ENCODE measurements at regions not wholly inside any gene's neighbourhood (a gene's known extent, or its start where the extent isn't known, plus 50 kb on each side); places are given as distances from the start of the nearest gene placed in this dataset.

DNA sequence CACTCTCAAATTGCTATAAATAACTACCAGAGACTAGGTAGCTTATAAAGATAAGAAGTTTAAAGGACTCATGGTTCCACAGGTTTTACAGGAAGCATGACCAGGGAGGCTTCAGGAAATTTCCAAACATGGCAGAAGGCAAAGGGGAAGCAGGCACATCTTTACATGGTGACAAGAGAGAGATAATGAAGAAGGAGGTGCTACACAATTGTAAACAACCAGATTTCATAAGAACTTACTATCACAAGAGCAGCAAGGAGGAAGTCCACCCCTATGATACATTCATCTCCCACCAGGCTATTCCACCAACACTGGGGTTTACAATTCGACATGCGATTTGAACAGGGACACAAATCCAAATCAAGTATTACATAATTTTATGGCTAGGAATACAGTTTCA lies 257.7 kb downstream of the BTG1 start:
- no peaks in the 10 kb centered on the region for H3K27me3 ChIP-seq
- no peak for DNase-seq
- no peaks in the 10 kb centered on the region for H3K4me1 ChIP-seq
- intact Hi-C loops (cut with DNase I), result no loop called here
- no peaks in the 10 kb centered on the region for H3K36me3 ChIP-seq
- H3K27ac ChIP-seq, result no peak overlapping the region
- 94 to 96% methylated on average over 2 of the region's 2 CpGs for WGBS, 2 donors
- TF ChIP-seq, protein P1, sequence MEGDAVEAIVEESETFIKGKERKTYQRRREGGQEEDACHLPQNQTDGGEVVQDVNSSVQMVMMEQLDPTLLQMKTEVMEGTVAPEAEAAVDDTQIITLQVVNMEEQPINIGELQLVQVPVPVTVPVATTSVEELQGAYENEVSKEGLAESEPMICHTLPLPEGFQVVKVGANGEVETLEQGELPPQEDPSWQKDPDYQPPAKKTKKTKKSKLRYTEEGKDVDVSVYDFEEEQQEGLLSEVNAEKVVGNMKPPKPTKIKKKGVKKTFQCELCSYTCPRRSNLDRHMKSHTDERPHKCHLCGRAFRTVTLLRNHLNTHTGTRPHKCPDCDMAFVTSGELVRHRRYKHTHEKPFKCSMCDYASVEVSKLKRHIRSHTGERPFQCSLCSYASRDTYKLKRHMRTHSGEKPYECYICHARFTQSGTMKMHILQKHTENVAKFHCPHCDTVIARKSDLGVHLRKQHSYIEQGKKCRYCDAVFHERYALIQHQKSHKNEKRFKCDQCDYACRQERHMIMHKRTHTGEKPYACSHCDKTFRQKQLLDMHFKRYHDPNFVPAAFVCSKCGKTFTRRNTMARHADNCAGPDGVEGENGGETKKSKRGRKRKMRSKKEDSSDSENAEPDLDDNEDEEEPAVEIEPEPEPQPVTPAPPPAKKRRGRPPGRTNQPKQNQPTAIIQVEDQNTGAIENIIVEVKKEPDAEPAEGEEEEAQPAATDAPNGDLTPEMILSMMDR (IDR thresholded peaks at IDR 0.05), result no peak
- TF ChIP-seq POLR2A (IDR thresholded peaks at IDR 0.05), result no peak
- no peak for TF ChIP-seq EP300 (IDR thresholded peaks at IDR 0.05)
- TF ChIP-seq POLR2AphosphoS5 (IDR thresholded peaks at IDR 0.05), result no peak
- no peak overlapping the region for H3K4me3 ChIP-seq
- H3K9me3 ChIP-seq, result no peaks in the 10 kb centered on the region

DNA sequence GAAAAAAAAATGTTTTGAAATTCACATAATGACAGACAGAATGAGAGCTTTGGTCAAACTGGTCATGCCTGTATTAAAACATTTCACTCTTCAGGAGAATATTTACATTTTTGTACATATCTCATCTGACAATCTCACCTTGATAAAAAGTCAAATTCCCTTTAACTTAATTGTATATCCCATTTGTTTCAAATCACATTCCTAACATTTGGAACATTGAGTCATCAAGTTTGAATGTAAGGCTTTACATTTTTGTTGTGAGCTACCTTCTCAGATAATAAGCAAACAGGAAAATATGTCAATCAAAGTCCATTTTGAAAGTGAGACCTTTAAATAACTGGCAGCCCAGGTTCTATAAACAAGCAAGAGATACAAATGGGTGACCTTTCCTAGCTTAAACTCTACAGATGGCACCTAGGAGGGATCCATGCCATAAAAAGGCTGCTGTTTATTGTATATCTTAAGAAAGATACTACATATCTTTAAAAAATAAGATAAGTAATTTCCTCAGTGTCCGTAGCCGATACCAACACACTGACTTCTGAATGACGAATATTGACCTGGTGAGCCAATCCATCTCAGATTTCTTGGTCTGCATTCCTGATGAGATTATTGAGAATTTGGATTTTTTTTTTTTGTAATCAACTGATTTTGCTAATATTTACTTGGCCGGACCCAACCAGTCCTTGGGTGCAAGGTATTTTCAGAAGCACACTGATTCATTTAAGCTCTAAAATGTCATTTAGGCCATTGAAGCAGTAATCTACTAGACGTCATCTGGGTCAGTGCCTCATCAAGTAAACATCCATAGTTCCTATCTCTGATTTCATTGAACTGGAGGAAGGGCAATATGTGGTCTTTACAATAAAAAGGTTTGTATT lies 259.6 kb downstream of the BTG1 start:
- WGBS, 2 donors, result 94 to 95% methylated on average over 5 of the region's 5 CpGs

DNA sequence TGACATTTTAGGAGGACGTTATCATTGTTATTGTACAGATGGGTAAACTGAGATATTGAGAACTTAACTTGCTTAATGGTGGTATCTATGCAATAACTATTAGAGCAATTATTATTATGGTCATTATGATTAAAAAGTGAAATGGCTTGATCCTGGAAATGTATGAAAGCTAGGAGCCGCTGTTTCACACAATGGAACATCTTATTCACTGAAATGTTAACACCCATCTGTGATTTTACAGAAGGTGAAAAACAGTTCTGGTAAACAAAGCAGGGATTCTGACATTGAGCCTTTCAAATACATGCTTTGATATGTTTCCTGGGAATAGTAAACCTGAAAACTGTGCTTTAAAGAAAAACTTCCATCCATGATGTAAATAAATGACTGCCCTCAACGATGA lies 261.4 kb downstream of the BTG1 start:
- intact Hi-C loops (cut with DNase I), result no loop called here
- Histone ChIP-seq H3K4me3 (no peak overlapping the region), H3K36me3 (no peaks in the 10 kb centered on the region), H3K4me1 (no peaks in the 10 kb centered on the region), H3K27ac (no peak overlapping the region), H3K9me3 (no peaks in the 10 kb centered on the region), H3K27me3 (no peaks in the 10 kb centered on the region)
- WGBS, 2 donors, result 93 to 95% methylated on average over 3 of the region's 3 CpGs
- TF ChIP-seq, protein P1 (IDR thresholded peaks at IDR 0.05), result no peak
- TF ChIP-seq EP300 (IDR thresholded peaks at IDR 0.05) (no peak), POLR2AphosphoS5 (IDR thresholded peaks at IDR 0.05) (no peak), POLR2A (IDR thresholded peaks at IDR 0.05) (no peak)
- no peak for DNase-seq

More for the DNA sequence above, 259.6 kb downstream of the BTG1 start:
- Histone ChIP-seq H3K9me3 (no peaks in the 10 kb centered on the region), H3K4me3 (no peak overlapping the region), H3K27me3 (no peaks in the 10 kb centered on the region), H3K4me1 (no peaks in the 10 kb centered on the region), H3K27ac (no peak overlapping the region), H3K36me3 (no peaks in the 10 kb centered on the region)
- DNase-seq, result no peak
- TF ChIP-seq POLR2AphosphoS5 (IDR thresholded peaks at IDR 0.05) (no peak), POLR2A (IDR thresholded peaks at IDR 0.05) (no peak), EP300 (IDR thresholded peaks at IDR 0.05) (no peak)
- TF ChIP-seq, protein P1 (IDR thresholded peaks at IDR 0.05), result no peak
- intact Hi-C loops (cut with DNase I), result no loop called here

DNA sequence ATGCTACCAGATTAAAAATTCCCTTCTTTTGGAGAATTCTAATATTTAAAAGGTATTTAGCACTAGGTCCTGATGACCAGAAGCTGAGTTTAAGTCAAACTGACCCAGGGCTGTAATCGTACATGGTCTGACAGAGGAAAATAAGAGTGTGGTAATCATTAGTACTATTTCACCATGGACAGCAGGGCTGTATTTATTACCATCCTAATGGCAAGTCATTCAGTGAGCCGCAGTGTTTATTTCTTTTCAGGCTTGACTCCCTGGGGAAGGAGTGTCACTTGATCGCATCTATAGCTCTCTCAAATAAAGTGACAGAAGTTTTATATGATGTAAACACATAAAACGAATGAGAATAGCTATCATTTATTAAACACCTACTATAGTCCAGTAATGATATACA lies 261.8 kb downstream of the BTG1 start:
- WGBS, 2 donors, result 74% methylated on average over 4 of the region's 4 CpGs
- intact Hi-C loops (cut with DNase I), result no loop called here

More for the DNA sequence above, 261.8 kb downstream of the BTG1 start:
- no peaks in the 10 kb centered on the region for H3K27me3 ChIP-seq
- no peaks in the 10 kb centered on the region for H3K4me1 ChIP-seq
- no peaks in the 10 kb centered on the region for H3K9me3 ChIP-seq
- TF ChIP-seq EP300 (IDR thresholded peaks at IDR 0.05) (no peak), POLR2AphosphoS5 (IDR thresholded peaks at IDR 0.05) (no peak), POLR2A (IDR thresholded peaks at IDR 0.05) (no peak)
- TF ChIP-seq, protein P1 (IDR thresholded peaks at IDR 0.05), result no peak
- no peak for DNase-seq
- no peak overlapping the region for H3K27ac ChIP-seq
- H3K36me3 ChIP-seq, result no peaks in the 10 kb centered on the region
- no peak overlapping the region for H3K4me3 ChIP-seq

All from sigmoid colon (tissue), 6 donors.